ENCODE measurements at regions not wholly inside any gene's neighbourhood (a gene's known extent, or its start where the extent isn't known, plus 50 kb on each side); places are given as distances from the start of the nearest gene placed in this dataset.
A peak's percentile ranks its signal among the peaks of the same experiment; 100 is the strongest.

- TF ChIP-seq, protein P1, sequence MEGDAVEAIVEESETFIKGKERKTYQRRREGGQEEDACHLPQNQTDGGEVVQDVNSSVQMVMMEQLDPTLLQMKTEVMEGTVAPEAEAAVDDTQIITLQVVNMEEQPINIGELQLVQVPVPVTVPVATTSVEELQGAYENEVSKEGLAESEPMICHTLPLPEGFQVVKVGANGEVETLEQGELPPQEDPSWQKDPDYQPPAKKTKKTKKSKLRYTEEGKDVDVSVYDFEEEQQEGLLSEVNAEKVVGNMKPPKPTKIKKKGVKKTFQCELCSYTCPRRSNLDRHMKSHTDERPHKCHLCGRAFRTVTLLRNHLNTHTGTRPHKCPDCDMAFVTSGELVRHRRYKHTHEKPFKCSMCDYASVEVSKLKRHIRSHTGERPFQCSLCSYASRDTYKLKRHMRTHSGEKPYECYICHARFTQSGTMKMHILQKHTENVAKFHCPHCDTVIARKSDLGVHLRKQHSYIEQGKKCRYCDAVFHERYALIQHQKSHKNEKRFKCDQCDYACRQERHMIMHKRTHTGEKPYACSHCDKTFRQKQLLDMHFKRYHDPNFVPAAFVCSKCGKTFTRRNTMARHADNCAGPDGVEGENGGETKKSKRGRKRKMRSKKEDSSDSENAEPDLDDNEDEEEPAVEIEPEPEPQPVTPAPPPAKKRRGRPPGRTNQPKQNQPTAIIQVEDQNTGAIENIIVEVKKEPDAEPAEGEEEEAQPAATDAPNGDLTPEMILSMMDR (IDR thresholded peaks at IDR 0.05; ENCODE audit: low read depth, low read length, missing control alignments), result no peak
- H3K36me3 ChIP-seq (replicated peaks), result no peaks in the 10 kb centered on the region
- no peaks in the 10 kb centered on the region for H3K27me3 ChIP-seq (replicated peaks)
- H3K4me3 ChIP-seq (ENCODE audit: low read depth, low read length), result no peak overlapping the region
- in situ Hi-C loops (cut with HindIII; ENCODE audit: low pct_ligation_motif_present, low sequenced_read_pairs), result no loop called here
- H3K27ac ChIP-seq, result no peak overlapping the region
- DNase-seq, result no peak
Measured at GRCh38 chr16:54389836-54390494, 103.4 kb upstream of the IRX3 start.

GRCh38 chr16:54385141-54385540, 98.6 kb upstream of the IRX3 start:
- DNase-seq, result no peak
- Histone ChIP-seq H3K27ac (no peak overlapping the region), H3K36me3 (replicated peaks) (no peaks in the 10 kb centered on the region), H3K27me3 (replicated peaks) (no peaks in the 10 kb centered on the region), H3K4me3 (ENCODE audit: low read depth, low read length) (no peak overlapping the region)
- in situ Hi-C loops (cut with HindIII; ENCODE audit: low pct_ligation_motif_present, low sequenced_read_pairs), result no loop called here
- TF ChIP-seq, protein P1 (IDR thresholded peaks at IDR 0.05; ENCODE audit: low read depth, low read length, missing control alignments), result no peak

GRCh38 chr16:54381601-54382313, 95.2 kb upstream of the IRX3 start:
- in situ Hi-C loops (cut with HindIII; ENCODE audit: low pct_ligation_motif_present, low sequenced_read_pairs), result no loop called here
- no peak for DNase-seq
- H3K4me3 ChIP-seq (ENCODE audit: low read depth, low read length), result no peak overlapping the region
- H3K27ac ChIP-seq, result no peak overlapping the region
- H3K36me3 ChIP-seq (replicated peaks), result no peaks in the 10 kb centered on the region
- no peaks in the 10 kb centered on the region for H3K27me3 ChIP-seq (replicated peaks)
- TF ChIP-seq, protein P1 (IDR thresholded peaks at IDR 0.05; ENCODE audit: low read depth, low read length, missing control alignments), result no peak

DNA sequence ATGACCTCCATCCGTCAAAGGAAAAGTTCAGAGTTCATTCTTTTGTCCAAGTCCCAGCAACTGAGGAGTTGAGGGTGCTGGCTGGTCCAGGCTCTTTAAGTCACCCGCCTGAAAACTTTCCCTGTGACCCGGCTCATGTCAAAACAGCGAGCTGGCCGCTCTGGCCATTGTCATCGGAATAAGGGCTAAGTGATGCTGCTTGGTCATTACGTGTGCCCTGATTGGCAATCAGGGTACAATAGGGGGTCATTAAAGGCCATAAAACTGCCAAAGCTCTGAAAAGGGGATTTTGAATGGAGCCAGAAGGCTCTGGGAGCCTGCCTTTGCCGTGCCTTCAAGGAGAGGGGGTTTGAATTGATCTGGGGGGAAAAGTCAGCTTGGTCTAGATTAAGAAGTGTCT, 88.5 kb upstream of the IRX3 start:
- Histone ChIP-seq H3K27me3 (replicated peaks) (no peaks in the 10 kb centered on the region), H3K4me3 (ENCODE audit: low read depth, low read length) (no peak overlapping the region)

GRCh38 chr16:54373534-54374520, 87.2 kb upstream of the IRX3 start:
- TF ChIP-seq, protein P1 (IDR thresholded peaks at IDR 0.05; ENCODE audit: low read depth, low read length, missing control alignments), result no peak
- Histone ChIP-seq H3K27me3 (replicated peaks) (no peaks in the 10 kb centered on the region), H3K27ac (peak overlapping the region; percentile 23), H3K36me3 (replicated peaks) (no peaks in the 10 kb centered on the region), H3K4me3 (ENCODE audit: low read depth, low read length) (peak overlapping the region; percentile 37)
- peak; percentile 44 for DNase-seq
- in situ Hi-C loops (cut with HindIII; ENCODE audit: low pct_ligation_motif_present, low sequenced_read_pairs), result no loop called here

More for the DNA sequence above, 88.5 kb upstream of the IRX3 start:
- TF ChIP-seq, protein P1 (IDR thresholded peaks at IDR 0.05; ENCODE audit: low read depth, low read length, missing control alignments), result no peak
- Histone ChIP-seq H3K36me3 (replicated peaks) (no peaks in the 10 kb centered on the region), H3K27ac (no peak overlapping the region)
- DNase-seq, result no peak
- in situ Hi-C loops (cut with HindIII; ENCODE audit: low pct_ligation_motif_present, low sequenced_read_pairs), result no loop called here
